ENCODE measurements at regions not wholly inside any gene's neighbourhood (a gene's known extent, or its start where the extent isn't known, plus 50 kb on each side); places are given as distances from the start of the nearest gene placed in this dataset.

DNA sequence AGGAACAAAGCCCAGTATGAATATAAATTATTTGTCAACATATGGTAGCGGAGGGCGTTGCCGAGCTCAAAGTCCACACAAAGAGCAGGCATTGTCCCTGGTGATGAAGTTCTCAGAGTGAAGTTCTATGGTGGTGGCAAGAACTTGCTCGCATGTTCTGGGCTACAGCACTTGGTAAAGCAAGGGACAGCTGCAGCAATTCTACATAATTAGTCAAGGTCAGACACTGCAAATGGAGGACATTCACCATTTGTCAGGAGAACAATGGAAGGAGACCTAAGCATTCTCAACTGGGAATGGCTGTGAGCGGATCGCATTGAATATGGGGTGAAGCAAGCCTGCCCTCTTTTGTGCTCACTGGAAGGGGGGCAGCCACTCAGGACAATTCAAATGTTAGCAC, 503.8 kb upstream of the ADAMTS16 start:
- no peak for DNase-seq (ENCODE audit: low read depth in 3 of 3)

DNA sequence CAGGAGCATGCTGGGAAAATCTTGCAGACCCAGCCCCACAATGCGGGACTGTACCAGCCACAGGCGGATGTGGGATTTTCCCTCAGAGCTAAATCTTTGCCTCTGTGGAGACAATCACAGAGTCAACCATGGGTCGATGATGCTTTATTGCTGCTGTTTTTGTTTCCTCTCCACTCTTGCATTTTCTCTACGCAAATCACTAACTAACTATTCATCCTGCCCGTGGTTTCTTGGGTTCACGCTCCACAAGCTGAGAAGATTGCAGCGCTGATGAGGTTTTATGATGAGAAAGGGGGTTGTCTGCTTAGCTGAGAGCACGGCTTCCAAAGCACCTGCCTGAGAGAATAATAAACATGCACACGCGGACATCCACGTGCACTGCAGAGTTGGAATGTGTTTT, 500.2 kb upstream of the ADAMTS16 start:
- DNase-seq (ENCODE audit: low read depth in 3 of 3) = no peak

DNA sequence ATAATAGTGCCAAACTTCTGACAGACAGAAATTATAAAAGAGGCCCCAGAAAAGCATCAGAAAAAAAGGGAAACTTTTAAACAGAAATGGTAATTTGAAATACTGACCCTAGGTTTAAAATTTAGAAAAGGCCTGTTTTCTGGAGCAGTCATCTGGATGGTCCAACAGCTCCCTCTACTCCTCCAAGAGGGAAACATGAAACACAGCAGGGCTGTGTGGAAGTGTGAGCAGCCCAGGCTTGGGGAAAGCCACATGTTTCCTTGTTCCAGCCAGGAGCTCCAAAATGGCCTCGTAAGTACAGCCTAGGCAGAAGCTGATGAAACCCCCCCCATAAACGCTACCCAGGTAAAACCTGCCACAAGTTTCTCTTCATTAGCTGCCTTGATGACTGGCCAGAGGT, 499.3 kb upstream of the ADAMTS16 start:
- DNase-seq (ENCODE audit: low read depth in 3 of 3) = no peak

DNA sequence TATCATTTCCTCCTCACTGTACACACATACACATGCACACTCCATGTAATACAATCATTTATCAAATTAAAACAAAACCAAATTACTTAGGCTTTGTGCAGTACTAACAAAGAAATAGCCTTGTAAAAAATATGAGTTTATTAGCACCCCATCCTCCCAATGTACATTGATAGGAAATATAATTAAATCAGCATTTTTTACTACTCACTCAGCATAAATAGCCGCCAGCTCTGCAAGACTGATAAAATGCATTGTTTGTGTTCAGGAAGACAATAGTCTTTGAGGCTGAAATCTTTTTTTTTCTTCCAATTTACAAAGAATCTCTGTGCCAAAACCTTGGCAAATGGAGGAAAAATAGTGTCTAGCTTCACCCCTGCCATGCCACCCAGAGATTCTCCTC, 497.6 kb upstream of the ADAMTS16 start:
- no peak for DNase-seq (ENCODE audit: low read depth in 3 of 3)

DNA sequence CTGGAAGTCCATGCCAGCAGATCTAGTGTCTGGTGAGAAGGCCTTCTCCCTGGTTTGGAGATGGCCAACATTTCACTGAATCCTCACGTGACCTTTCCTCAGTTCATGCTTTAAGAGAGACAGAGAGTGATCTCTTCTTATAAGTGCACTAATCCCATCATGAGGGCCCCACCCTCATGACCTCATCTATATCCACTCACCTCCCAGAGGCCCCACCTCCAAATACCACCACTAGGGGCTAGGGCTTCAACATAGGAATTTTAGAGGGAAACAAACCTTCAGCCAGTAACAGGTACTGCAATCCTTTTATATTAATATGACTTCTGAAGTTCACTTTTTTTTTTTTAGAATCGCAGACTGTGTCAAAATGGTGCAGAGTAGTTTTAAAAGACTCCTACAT, 496.9 kb upstream of the ADAMTS16 start:
- no peak for DNase-seq (ENCODE audit: low read depth in 3 of 3)

DNA sequence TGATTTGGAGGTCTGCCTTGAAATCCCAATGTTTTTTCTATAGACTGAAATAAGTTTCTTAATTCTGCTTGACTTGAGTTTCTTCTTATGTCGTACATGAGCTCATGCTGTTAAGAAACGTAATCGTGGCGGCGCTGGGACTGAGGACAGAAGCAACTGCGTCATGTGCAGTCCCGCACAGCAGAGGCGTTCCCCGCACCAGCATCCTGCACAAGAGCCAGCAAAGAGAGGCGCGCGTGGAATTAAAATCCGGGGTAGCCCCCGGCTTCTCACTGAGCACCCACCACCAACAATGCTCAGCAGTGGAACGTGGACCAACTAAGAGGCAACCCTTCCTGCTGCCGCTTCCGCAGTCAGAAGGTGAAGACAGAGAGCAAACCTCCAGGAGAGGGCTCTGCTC, 496.2 kb upstream of the ADAMTS16 start:
- DNase-seq (ENCODE audit: low read depth in 3 of 3) = no peak

DNA sequence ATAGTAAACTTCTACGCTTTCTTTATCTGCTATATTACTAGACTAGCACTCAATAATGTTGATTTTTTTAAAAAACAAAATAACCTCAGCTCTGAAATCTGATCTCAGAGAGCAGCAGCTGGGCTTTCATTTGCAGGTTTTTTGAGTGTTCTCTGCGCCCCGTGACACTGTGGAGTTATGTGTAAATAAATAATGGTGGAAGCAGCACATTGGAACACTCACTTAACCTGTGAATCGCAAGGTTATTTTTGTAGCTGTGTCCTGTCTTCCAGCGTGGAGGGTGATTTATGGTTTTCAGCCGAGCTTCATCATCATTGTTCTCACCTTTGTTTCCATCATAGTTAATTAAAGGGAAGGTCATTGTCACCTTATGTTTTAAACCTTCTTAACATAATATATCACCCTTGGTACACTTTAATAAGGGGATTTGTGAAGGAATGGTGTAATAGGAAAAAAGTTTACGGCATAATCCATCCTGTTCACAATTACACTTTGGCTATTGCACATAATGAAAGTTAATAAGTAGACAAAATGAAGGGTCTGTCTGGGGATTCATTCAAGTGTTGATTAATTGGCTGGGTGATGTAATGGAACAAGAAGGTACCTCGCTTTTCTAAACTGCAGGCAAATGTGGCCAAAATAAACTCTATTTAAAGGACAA, 493.3 kb upstream of the ADAMTS16 start:
- DNase-seq (ENCODE audit: low read depth in 3 of 3) = no peak

DNA sequence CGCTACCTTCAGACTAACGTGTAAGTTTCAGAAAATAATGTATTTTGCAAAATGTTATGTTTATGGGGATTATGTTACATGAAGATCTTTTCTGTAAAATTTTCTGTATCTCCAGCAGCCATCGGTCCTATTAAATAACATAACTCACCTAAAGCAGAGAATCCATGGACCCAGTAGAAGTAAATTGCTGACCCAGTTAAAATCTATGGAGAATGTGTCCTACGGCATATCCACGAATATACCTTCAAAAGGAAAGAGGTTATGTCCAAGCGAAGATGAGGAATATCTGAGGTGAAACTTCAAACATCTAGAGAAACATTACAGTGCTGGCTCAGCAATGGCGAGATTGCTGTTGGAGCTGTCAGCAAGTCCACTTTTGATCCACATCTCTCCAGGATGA, 492.2 kb upstream of the ADAMTS16 start:
- DNase-seq (ENCODE audit: low read depth in 3 of 3) = no peak

DNA sequence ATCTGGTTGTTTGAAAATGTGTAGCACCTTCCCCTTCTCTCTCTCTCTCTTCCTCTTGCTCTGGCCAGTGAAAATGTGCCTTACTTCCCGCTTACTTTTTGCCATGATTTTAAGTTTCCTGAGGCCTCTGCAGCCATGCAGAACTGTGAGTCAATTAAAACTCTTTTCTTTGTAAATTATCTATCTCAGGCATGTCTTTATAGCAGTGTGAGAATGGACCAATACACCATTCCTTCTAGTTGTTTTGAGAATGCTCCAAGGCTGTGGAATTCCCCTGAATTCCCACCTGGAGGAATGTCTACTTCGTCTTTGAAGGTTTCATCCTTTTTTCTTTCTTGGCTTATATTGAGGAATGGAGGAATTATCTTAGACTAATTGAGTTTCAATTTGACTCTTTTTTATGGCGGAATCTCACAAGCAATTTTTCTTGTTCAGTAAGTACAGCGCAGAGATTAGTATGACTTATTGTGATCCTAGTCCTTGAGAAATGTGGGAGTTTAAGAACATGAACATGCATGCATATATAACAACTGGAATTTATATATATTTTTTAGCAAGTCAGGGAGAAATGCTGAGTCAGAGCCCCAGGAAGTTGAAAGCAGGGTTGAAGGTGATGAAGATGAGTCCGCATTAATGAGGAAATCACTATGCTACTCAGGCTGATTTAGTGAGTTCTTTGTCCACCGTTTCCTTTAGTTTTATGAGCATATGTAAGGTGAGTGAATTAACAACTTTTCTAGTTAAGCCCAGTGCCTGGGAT, 488.1 kb upstream of the ADAMTS16 start:
- DNase-seq (ENCODE audit: low read depth in 3 of 3) = no peak

DNA sequence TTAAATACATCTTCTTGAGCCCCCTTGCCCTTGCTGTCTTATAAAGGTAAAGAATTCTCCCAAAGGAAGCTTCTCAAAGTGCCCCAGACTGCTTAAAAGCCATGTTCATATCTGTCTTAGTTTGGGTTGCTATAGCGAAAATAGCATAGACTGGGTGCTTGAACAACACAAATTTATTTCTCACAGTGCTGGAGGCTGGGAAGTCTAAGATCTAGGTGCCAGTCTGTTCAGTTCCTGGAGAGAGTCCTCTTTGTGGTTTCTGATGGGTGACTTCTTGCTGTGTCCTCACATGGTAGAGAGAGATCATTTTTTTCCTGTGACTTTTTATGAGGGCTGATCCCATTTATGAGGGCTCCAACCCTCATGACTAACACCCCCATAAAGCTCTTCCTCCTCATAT, 486.7 kb upstream of the ADAMTS16 start:
- no peak for DNase-seq (ENCODE audit: low read depth in 3 of 3)

DNA sequence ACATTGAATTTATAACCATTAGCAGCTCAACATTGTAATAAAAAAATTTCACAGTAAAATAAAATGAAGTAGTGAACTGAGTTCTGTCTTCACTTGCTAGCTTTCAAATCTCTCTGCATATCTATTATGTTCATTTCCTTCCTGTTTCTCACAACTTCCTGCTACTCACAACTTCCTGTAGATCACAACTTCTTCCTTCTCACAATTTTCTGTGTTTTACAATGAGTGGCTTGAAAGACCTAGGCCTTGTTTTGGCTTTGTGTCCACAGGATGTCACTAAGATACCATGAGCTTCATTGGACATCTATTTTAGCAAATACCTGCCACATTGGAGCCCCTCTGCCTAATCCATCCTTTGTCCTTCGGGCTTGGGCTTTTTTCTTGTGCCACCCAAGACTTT, 480.3 kb upstream of the ADAMTS16 start:
- DNase-seq (ENCODE audit: low read depth in 3 of 3) = no peak

DNA sequence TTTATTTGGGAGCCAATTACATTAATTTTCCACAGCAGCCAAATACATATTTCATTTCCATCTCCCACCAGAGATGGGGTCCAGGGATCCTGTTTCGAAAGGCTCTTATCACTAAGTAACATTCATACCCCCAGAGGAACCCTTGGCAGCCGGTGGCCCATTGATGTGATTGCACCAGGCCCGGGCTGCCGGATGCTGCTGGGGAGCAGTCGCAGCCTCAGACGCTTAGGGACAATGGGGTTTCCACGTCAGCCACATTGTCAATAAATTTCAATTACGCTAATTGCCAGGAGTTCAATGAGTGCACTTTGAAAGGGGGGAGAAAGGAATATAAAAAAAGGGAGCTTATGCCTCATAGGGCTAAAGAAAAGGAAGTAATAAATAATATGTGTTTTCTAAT, 478.8 kb upstream of the ADAMTS16 start:
- DNase-seq (ENCODE audit: low read depth in 3 of 3) = no peak

DNA sequence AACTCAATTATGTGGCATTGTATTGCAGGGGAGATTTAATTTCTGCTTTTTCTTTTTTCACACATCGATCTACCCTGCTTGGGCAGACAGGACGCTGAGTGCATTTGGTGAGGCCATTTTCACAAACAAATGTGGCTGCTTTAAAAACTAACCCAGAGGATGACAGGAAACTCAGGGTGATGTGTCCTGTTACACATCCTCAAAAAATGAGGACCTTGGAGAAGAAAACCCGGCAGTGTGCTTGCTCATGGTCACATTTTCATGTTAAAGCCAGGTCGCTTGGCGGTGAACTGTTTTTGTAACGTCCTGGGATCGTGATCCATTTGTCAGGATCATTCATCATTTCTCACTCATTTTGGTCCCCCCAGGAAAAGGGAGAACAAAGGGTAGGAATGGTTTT, 478.3 kb upstream of the ADAMTS16 start:
- DNase-seq (ENCODE audit: low read depth in 3 of 3) = no peak

DNA sequence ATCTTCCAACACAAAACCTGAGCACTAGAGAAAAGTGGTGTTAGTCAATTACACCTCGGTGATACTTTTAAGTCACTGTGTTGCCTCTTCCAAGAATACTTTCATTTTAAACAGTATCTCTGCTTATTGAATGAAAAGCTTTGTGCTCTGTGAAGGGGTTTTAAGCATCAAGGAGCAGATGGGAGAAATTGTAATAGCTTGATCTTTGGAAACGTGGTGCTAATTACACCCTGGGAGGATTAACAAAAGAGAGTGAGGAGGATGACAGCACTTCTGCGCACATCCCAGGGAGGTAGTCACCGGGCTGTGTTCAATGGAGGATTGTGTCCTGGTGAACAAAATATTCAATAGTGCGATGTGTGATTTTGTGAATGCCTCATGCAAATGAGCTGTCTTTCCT, 477.4 kb upstream of the ADAMTS16 start:
- no peak for DNase-seq (ENCODE audit: low read depth in 3 of 3)

DNA sequence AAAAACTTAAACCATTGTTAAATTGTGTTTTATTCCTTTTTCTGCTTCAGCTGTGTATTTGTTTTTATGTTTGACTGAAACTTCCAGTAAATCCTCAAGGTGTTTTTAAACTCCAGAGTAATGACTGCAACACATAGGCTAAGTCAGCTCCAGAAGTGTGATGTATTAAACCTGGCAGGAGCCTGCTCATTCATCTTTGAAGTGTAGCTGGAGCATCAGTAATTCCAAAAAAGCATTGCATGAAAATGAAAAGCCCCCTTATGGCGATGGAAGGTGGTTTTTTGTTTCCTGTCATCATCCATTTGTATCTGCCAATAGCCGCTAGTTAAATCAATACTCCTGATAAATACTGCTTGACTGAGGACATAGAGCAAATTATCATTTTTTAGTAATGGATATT, 474.2 kb upstream of the ADAMTS16 start:
- DNase-seq (ENCODE audit: low read depth in 3 of 3) = no peak

DNA sequence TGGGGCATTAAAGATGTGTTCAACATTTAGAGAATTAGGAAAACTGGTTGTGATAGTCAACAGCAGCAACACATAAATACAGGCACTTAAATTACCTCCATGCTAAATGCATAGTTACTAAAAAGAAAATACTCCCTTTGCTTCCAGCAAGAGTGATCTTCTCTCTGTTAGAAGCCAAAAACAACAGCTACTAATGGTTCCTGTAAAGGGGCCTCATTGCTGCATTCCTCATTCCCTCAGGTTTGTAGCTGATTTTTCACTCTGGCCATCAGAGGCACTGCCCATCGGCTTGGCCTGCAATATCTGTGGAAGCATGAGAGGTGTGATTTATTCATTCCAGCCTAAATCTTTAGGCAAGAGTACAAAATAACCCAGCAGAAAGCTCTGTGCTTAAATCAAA, 466.0 kb upstream of the ADAMTS16 start:
- no peak for DNase-seq (ENCODE audit: low read depth in 3 of 3)

DNA sequence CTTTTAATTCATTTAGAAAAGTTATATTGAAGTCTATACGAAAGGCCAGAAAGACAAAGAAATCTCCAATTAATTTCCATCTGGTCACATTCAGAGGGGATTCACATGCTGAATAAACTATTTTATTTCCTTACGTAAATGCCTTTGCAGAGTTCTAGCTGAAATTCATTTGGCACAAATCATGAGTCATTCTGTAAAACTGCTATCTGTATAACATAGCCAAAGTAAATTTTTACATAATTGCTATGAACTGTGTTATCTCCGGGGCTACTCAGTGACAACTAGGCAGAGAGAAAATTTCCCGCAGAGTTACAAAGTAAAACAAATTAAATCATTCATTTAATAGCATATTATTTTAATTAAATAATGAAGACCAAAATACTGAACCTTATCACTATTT, 463.2 kb upstream of the ADAMTS16 start:
- no peak for DNase-seq (ENCODE audit: low read depth in 3 of 3)

DNA sequence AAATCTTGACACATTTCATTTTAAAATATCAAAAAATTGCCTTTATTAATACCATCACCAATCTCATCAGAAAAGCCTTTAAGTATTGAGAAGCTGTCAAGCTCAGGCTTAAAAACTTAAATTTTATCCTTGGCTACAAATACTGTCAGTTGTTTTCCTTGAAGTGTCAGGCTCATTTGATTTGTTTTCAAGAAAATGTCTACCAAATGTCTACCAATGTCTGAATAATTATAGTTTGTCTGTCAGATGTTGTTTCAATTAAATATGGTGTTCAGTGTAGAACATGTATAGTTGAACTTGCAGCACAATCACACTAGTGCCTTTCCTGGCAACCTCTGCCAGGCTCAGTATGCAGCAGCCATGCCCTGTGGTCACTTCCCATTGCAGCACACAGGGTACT, 455.2 kb upstream of the ADAMTS16 start:
- DNase-seq (ENCODE audit: low read depth in 3 of 3) = no peak

DNA sequence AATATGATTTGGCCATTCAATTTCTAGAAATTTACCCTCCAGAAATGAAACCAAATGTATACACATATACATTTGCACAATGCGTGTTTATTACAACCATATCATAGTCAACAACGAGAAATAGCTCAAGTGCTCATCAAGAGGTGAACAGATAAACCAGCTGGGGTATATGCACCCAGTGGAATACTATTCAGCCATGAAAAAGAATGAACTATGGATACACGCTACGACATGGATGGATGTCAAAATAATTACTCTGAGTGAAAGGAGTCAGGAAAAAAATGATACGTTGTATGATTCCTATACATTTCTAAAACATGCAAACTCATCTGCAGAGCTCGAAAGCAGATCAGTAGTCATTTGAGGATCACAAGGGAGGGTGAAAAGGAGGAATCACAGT, 441.5 kb upstream of the ADAMTS16 start:
- no peak for DNase-seq (ENCODE audit: low read depth in 3 of 3)

DNA sequence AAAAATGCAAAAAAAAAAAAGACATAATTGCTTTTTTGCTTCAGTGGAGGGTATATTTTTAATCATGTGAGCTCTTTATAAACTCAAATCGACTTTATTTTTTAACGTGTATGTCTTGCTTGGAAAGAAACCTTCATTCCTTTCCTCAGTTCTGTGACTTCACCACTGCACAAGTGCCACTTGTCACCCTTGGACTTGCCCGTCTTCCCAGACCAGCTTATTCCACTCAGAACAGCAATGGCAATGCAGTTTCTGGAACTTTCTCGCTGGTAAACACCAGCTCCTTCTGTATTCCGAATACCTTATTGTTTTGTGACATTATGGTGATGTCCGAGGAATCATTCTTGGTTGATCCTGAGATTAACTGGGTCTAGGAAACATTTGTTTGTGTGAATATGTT, 440.5 kb upstream of the ADAMTS16 start:
- DNase-seq (ENCODE audit: low read depth in 3 of 3) = no peak

DNA sequence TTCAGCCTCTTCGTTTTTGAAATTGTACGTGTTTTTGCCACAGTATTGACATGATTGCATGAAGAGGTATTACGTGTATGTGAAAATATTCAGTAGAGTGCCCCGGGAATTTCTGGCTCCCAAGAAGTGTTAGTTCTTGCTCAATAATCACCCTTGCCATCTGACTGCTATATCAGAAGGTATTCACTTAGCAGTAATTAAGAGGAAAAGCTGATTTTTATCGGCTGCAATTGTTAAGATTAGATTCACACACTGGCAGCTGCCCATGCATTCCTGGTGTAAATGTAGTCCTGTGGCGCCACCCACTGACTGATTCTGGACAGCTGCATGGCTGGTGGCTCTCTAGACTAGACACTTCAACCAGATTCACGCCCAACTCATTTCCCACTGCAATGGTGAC, 440.1 kb upstream of the ADAMTS16 start:
- DNase-seq (ENCODE audit: low read depth in 3 of 3) = no peak

DNA sequence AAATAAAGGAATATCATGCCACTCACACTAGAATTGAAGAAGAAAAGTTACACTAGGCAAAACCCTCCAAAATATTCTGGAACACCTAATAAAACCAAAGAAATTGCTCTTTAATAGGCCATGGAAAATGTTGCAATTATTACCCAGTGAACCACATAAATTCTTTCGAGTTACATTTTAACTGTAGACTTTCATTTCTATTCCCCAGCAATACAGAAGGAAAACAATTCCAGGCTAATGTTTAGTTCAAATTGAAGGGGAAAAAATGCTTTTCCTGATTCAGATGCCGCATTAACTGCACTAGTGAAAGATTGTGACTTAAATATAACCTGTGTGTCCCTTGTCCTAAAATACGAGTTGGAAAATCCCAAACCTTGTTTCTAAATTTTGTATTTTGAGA, 439.3 kb upstream of the ADAMTS16 start:
- no peak for DNase-seq (ENCODE audit: low read depth in 3 of 3)

DNA sequence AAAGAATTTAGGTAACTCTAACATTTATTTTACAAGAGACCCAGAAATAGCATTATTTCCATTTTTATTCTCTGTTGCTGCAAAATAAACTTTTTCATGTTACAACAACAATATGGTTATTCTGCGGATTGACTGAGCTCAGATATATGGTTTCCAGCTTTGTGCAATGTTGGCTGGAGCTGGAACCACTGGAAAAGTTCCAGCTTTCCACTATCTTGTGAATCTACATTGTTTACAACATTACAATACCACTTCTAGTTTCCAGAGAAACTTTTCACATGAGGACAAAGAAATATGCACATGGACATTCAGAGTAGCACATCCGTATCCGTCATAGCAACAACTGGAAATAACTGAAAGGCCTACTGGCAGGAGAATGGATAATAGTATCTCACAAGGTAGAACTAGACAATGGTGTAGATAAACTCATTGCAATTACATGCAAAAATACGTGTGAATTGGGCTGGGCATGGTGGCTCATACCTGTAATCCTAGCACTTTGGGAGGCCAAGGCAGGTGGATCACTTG, 436.1 kb upstream of the ADAMTS16 start:
- no peak for DNase-seq (ENCODE audit: low read depth in 3 of 3)

DNA sequence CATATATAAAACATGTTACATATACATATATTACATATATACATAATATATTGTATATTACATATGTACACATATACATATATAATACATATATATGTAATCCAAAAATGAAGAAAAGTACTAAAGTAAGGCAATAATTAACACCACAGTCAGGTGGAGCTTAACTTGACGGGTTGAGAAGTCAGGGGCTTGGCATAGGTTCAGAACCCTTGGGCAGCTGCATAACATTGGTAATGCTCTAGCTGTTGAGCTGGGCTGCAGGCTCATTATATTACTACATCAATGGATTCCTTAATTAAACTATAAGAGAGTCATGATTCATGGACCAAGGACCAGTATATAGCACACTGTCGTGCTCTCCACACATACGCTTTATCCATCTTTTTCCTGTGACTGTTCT, 435.2 kb upstream of the ADAMTS16 start:
- DNase-seq (ENCODE audit: low read depth in 3 of 3) = no peak

Data from stimulated activated CD4-positive, alpha-beta T cell treated with anti-CD3 and anti-CD28 coated beads, TNF-alpha, amount 100 ng/mL, for 4 hours (primary cell).